Common myeloid progenitor, CD34-positive (primary cell): ENCODE measurements at regions not wholly inside any gene's neighbourhood (a gene's known extent, or its start where the extent isn't known, plus 50 kb on each side); places are given as distances from the start of the nearest gene placed in this dataset.
"Not testable (repeated sequence)": the region's sequence is repeated elsewhere in the genome, so short reads cannot be mapped to it uniquely, and the experiment has no call there.

ENCODE experiments used
- CTCF ChIA-PET: fragments of 350-600 bp; sonication (Branson Sonifier 250); formaldehyde crosslinking; loops from one replicate; lab custom pipeline; 2021; ENCODE audit warnings: antibody characterized with exemption; lab: Charles Lee
- POLR2A ChIA-PET: fragments of 350-600 bp; sonication (Branson Sonifier 250); formaldehyde crosslinking; loops from one replicate; lab custom pipeline; 2021; ENCODE audit warnings: antibody characterized with exemption; lab: Charles Lee
- DNase-seq, 3 donors: peaks; one replicate each; pipeline versions ENCODE4 v3.0.0 to v3.0.0-alpha.2; 2013
- H3K27ac ChIP-seq, 2 experiments: 1 replicate in 1 of 2; 2 replicates in 1 of 2; pipeline ENCODE4 v1.7.0; 2013; ENCODE audit warnings: inconsistent platforms in 2 of 2, low read length in 2 of 2, mild to moderate bottlenecking in 2 of 2, low read depth in 1 of 2, moderate library complexity in 1 of 2; ENCODE audit not compliant: severe bottlenecking in 2 of 2, insufficient read depth in 1 of 2, poor library complexity in 1 of 2
- H3K27me3 ChIP-seq, 5 experiments: replicated peaks in 2 of 5; 1 replicate in 3 of 5; 2 replicates in 2 of 5; pipeline versions ENCODE4 v1.6.1 to v1.7.0; 2013; ENCODE audit warnings: low read length in 4 of 5, mild to moderate bottlenecking in 2 of 5, moderate library complexity in 2 of 5, inconsistent platforms in 1 of 5; ENCODE audit not compliant: insufficient read depth in 5 of 5, control insufficient read depth in 4 of 5
- H3K36me3 ChIP-seq, 4 experiments: 1 replicate in 2 of 4; 2 replicates in 2 of 4; pipeline versions ENCODE4 v1.6.1 to v1.7.0; 2013; ENCODE audit warnings: low read length in 3 of 4, control low read depth in 1 of 4, mild to moderate bottlenecking in 1 of 4; ENCODE audit not compliant: control insufficient read depth in 4 of 4, insufficient read depth in 4 of 4
- H3K4me1 ChIP-seq, 4 experiments: 1 replicate in 3 of 4; 2 replicates in 1 of 4; pipeline versions ENCODE4 v1.6.1 to v1.7.1; 2013; ENCODE audit warnings: low read length in 3 of 4, mild to moderate bottlenecking in 3 of 4, control low read depth in 1 of 4, inconsistent platforms in 1 of 4, moderate library complexity in 1 of 4; ENCODE audit not compliant: control insufficient read depth in 4 of 4, insufficient read depth in 4 of 4; ENCODE audit errors: control extremely low read depth in 1 of 4
- H3K4me3 ChIP-seq, 7 experiments: 1 replicate in 4 of 7; 2 replicates in 3 of 7; pipeline versions ENCODE4 v1.5.1 to v1.7.0; 2013; ENCODE audit warnings: mild to moderate bottlenecking in 7 of 7, low read length in 6 of 7, moderate library complexity in 6 of 7, inconsistent platforms in 2 of 7, low read depth in 2 of 7, control low read depth in 1 of 7; ENCODE audit not compliant: insufficient read depth in 4 of 7, control insufficient read depth in 1 of 7; ENCODE audit errors: extremely low read depth in 1 of 7
- H3K9me3 ChIP-seq, 5 experiments: 1 replicate in 4 of 5; 2 replicates in 1 of 5; pipeline versions ENCODE4 v1.6.1 to v1.7.1; 2013; ENCODE audit warnings: low read length in 4 of 5, mild to moderate bottlenecking in 2 of 5, inconsistent platforms in 1 of 5, low read depth in 1 of 5, moderate library complexity in 1 of 5; ENCODE audit not compliant: control insufficient read depth in 4 of 5, insufficient read depth in 2 of 5; ENCODE audit errors: control extremely low read depth in 1 of 5
- WGBS: methylation state at CpG from one replicate; pipeline ENCODE4 v1.1.5; 2013; ENCODE audit not compliant: insufficient coverage; 5-methylcytosine and 5-hydroxymethylcytosine counted together

- POLR2A ChIA-PET, DNase-seq, H3K36me3 ChIP-seq, H3K4me3 ChIP-seq, H3K27me3 ChIP-seq, H3K27ac ChIP-seq, H3K9me3 ChIP-seq: not testable (repeated sequence)
- H3K4me1 ChIP-seq = peaks cover 0 to 22% (median 13%) of the 10 kb centered on the region in 4 experiments
- CTCF ChIA-PET = interaction anchor here (1.0 kb wide), 1 partner anchor 141 kb away, joined by 3 read pairs; no protein-coding TSS in a partner anchor
- 80% methylated on average over 2 of the region's 2 CpGs for WGBS
Observed at GRCh38 chr2:90215880-90216279, 1524.4 kb downstream of the RPIA start.

GRCh38 chr2:90216801-90217200 lies 1525.3 kb downstream of the RPIA start:
- H3K27ac ChIP-seq, H3K27me3 ChIP-seq, H3K9me3 ChIP-seq, H3K4me3 ChIP-seq, POLR2A ChIA-PET, H3K36me3 ChIP-seq: not testable (repeated sequence)
- CTCF ChIA-PET = interaction anchor here (1.0 kb wide), 1 partner anchor 142 kb away, joined by 3 read pairs; no protein-coding TSS in a partner anchor
- peaks cover 0 to 23% (median 13%) of the 10 kb centered on the region in 4 experiments for H3K4me1 ChIP-seq
- DNase-seq = peak; percentile 29 to 91 (median 87)
- WGBS = 0% methylated on average over 1 of the region's 1 CpG

GRCh38 chr2:90218534-90218933 lies 1527.1 kb downstream of the RPIA start:
- H3K4me1 ChIP-seq = peaks cover 0 to 23% (median 13%) of the 10 kb centered on the region in 4 experiments
- CTCF ChIA-PET, H3K4me3 ChIP-seq, H3K27ac ChIP-seq, H3K36me3 ChIP-seq, DNase-seq, POLR2A ChIA-PET, H3K27me3 ChIP-seq, H3K9me3 ChIP-seq: not testable (repeated sequence)
- no CpG with 5 or more reads among the region's 2 CpGs for WGBS

GRCh38 chr2:90220623-90221299 lies 1529.3 kb downstream of the RPIA start:
- H3K4me3 ChIP-seq, H3K36me3 ChIP-seq, H3K27me3 ChIP-seq, H3K9me3 ChIP-seq, POLR2A ChIA-PET, CTCF ChIA-PET, H3K27ac ChIP-seq: not testable (repeated sequence)
- WGBS = 90% methylated on average over 2 of the region's 2 CpGs
- H3K4me1 ChIP-seq = peaks cover 0 to 18% (median 10%) of the 10 kb centered on the region in 4 experiments
- peak in 1 of 3 donors; percentile 15 for DNase-seq

GRCh38 chr2:90221300-90221651 lies 1529.8 kb downstream of the RPIA start:
- H3K36me3 ChIP-seq = no peaks in the 10 kb centered on the region
- WGBS = 17% methylated on average over 1 of the region's 1 CpG
- no peaks in the 10 kb centered on the region for H3K9me3 ChIP-seq
- CTCF ChIA-PET = no interaction called here
- POLR2A ChIA-PET = no interaction called here
- H3K4me1 ChIP-seq = peaks cover 0 to 13% (median 5%) of the 10 kb centered on the region in 4 experiments
- H3K27ac ChIP-seq = no peak overlapping the region
- peak in 1 of 3 donors; percentile 32 for DNase-seq
- no peak overlapping the region for H3K4me3 ChIP-seq
- H3K27me3 ChIP-seq = no peaks in the 10 kb centered on the region

GRCh38 chr2:90224767-90225166 lies 1533.3 kb downstream of the RPIA start:
- H3K4me1 ChIP-seq, POLR2A ChIA-PET, DNase-seq, H3K36me3 ChIP-seq, H3K4me3 ChIP-seq, CTCF ChIA-PET, H3K27ac ChIP-seq, H3K9me3 ChIP-seq, H3K27me3 ChIP-seq: not testable (repeated sequence)

GRCh38 chr2:90226465-90227072 lies 1535.1 kb downstream of the RPIA start:
- H3K27me3 ChIP-seq, H3K27ac ChIP-seq, H3K4me1 ChIP-seq, H3K4me3 ChIP-seq, POLR2A ChIA-PET, CTCF ChIA-PET, DNase-seq, H3K9me3 ChIP-seq, H3K36me3 ChIP-seq: not testable (repeated sequence)
- no CpG with 5 or more reads among the region's 5 CpGs for WGBS
